IPS DF 19.7 (cell line): ENCODE measurements at regions not wholly inside any gene's neighbourhood (a gene's known extent, or its start where the extent isn't known, plus 50 kb on each side); places are given as distances from the start of the nearest gene placed in this dataset.
"Not testable (repeated sequence)": the region's sequence is repeated elsewhere in the genome, so short reads cannot be mapped to it uniquely, and the experiment has no call there.

Experiments
- DNase-seq: peaks from one replicate; pipeline ENCODE4 v3.0.0-alpha.2; 2013; ENCODE audit warnings: low read depth, low spot score

- no peak for DNase-seq
Observed at GRCh38 chr7:106376026-106376799, 91.4 kb upstream of the NAMPT start.

- DNase-seq = no peak
Observed at GRCh38 chr7:106375499-106375898, 90.7 kb upstream of the NAMPT start.

- no peak for DNase-seq
Observed at GRCh38 chr7:106374437-106374836, 89.7 kb upstream of the NAMPT start.

GRCh38 chr7:106372595-106373318, 88.0 kb upstream of the NAMPT start:
- DNase-seq = no peak

GRCh38 chr7:106372126-106372525, 87.3 kb upstream of the NAMPT start:
- DNase-seq = no peak

- no peak for DNase-seq
Observed at GRCh38 chr7:106371629-106372028, 86.8 kb upstream of the NAMPT start.

- DNase-seq = no peak
Observed at GRCh38 chr7:106370542-106370941, 85.8 kb upstream of the NAMPT start.

GRCh38 chr7:106369816-106370215, 85.0 kb upstream of the NAMPT start:
- DNase-seq = no peak

- DNase-seq = no peak
Observed at GRCh38 chr7:106369352-106369751, 84.6 kb upstream of the NAMPT start.

- DNase-seq = no peak
Observed at GRCh38 chr7:106367664-106368063, 82.9 kb upstream of the NAMPT start.

GRCh38 chr7:106367018-106367420, 82.2 kb upstream of the NAMPT start:
- no peak for DNase-seq

- no peak for DNase-seq
Observed at GRCh38 chr7:106365252-106366005, 80.6 kb upstream of the NAMPT start.

GRCh38 chr7:106362507-106362906, 77.7 kb upstream of the NAMPT start:
- DNase-seq = not testable (repeated sequence)

GRCh38 chr7:106358103-106358663, 73.4 kb upstream of the NAMPT start:
- DNase-seq = no peak

GRCh38 chr7:106357675-106358074, 72.9 kb upstream of the NAMPT start:
- DNase-seq = no peak

- DNase-seq = no peak
Observed at GRCh38 chr7:106354822-106355221, 70.0 kb upstream of the NAMPT start.

GRCh38 chr7:106353944-106354343, 69.2 kb upstream of the NAMPT start:
- no peak for DNase-seq

- DNase-seq = no peak
Observed at GRCh38 chr7:106348231-106348630, 63.4 kb upstream of the NAMPT start.

GRCh38 chr7:106347229-106347833, 62.5 kb upstream of the NAMPT start:
- DNase-seq = no peak

GRCh38 chr7:106346678-106347217, 62.0 kb upstream of the NAMPT start:
- DNase-seq = no peak

- no peak for DNase-seq
Observed at GRCh38 chr7:106346167-106346677, 61.4 kb upstream of the NAMPT start.
